ENCODE measurements at regions not wholly inside any gene's neighbourhood (a gene's known extent, or its start where the extent isn't known, plus 50 kb on each side); places are given as distances from the start of the nearest gene placed in this dataset.
A peak's percentile ranks its signal among the peaks of the same experiment; 100 is the strongest.

DNA sequence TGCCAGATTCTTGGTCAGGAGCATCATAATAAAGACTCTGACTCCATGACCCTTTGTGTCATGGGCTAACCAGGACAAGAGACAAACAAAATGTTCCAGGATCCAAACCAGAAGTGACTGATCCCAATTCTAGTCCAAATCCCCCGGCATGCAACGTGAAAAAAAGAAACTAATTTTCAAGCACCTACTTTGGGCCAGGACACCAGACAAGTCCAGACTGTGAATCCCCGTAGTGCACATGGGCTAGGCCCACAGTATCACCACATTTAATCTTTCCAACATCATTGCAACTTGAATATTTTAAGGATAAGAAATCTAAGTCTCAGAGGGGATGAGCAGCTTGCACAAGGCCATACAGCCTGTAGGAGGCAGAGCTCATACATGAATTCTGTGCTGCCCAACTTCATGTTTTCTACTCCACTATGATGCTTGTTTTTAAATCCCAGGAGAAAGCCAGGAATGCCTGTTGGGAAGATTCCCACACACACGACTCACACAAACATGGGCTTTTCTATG lies 365.7 kb downstream of the NPIPA8 start:
- TF ChIP-seq, protein P1, sequence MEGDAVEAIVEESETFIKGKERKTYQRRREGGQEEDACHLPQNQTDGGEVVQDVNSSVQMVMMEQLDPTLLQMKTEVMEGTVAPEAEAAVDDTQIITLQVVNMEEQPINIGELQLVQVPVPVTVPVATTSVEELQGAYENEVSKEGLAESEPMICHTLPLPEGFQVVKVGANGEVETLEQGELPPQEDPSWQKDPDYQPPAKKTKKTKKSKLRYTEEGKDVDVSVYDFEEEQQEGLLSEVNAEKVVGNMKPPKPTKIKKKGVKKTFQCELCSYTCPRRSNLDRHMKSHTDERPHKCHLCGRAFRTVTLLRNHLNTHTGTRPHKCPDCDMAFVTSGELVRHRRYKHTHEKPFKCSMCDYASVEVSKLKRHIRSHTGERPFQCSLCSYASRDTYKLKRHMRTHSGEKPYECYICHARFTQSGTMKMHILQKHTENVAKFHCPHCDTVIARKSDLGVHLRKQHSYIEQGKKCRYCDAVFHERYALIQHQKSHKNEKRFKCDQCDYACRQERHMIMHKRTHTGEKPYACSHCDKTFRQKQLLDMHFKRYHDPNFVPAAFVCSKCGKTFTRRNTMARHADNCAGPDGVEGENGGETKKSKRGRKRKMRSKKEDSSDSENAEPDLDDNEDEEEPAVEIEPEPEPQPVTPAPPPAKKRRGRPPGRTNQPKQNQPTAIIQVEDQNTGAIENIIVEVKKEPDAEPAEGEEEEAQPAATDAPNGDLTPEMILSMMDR (IDR thresholded peaks at IDR 0.05; ENCODE audit: low read depth, low read length, poor library complexity, severe bottlenecking) = peak; percentile 21
- no peak for TF ChIP-seq EZH2phosphoT487 (IDR thresholded peaks at IDR 0.05; ENCODE audit: borderline replicate concordance, low read length)
- H4K20me1 ChIP-seq (ENCODE audit: control insufficient read depth, insufficient read depth, low read depth, low read length) = no peaks in the 10 kb centered on the region
- no peak overlapping the region for H3K27ac ChIP-seq (ENCODE audit: low read depth, low read length)
- no peak overlapping the region for H3K4me2 ChIP-seq (ENCODE audit: low read length)
- H3K4me1 ChIP-seq (ENCODE audit: control insufficient read depth, low read length) = no peaks in the 10 kb centered on the region
- H3F3A ChIP-seq (ENCODE audit: control insufficient read depth, insufficient read depth) = no peaks in the 10 kb centered on the region
- H3K9me3 ChIP-seq (ENCODE audit: control insufficient read depth, insufficient read depth, low read length) = no peaks in the 10 kb centered on the region; the same call in 1 of the 2 replicates
- H3K79me2 ChIP-seq (ENCODE audit: control insufficient read depth, low read length) = no peaks in the 10 kb centered on the region
- H3K36me3 ChIP-seq (ENCODE audit: control insufficient read depth, low read length) = no peaks in the 10 kb centered on the region
- H3K9me2 ChIP-seq (replicated peaks; ENCODE audit: control insufficient read depth, low read length) = no peaks in the 10 kb centered on the region
- H3K4me3 ChIP-seq (ENCODE audit: low read length) = no peak overlapping the region
- no peaks in the 10 kb centered on the region for H3K27me3 ChIP-seq (ENCODE audit: control insufficient read depth, low read length)

DNA sequence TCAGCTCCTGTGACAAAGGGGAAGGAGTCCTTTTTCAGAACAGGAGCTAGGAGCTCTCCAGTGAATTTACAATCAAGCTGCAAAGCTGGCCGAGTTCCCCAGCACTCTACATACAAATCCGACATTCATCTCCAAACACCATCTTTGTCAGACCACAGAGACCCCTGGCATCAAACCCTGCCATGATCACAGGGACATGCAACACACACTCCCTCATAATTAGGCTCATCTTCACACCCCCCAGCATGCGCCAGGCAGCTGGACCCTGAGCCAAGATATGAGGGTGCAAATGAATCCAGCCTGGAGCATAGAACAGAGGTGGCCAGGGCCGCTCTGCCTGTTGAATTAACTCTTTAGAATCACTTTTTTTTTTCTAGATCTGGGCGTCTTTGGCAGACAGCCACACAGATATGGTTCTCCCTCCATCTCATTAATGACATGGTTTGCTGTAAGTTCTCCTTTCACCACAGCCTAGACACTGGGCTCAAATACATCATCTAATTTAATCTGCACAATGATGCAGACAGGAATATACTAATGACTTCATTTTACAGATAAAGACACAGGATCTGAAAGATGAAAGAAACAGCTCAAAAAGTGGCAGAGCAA lies 366.3 kb downstream of the NPIPA8 start:
- Histone ChIP-seq H3F3A (ENCODE audit: control insufficient read depth, insufficient read depth) (no peaks in the 10 kb centered on the region), H3K36me3 (ENCODE audit: control insufficient read depth, low read length) (no peaks in the 10 kb centered on the region), H3K27me3 (ENCODE audit: control insufficient read depth, low read length) (no peaks in the 10 kb centered on the region), H3K27ac (ENCODE audit: low read depth, low read length) (no peak overlapping the region), H3K4me2 (ENCODE audit: low read length) (no peak overlapping the region), H3K4me3 (ENCODE audit: low read length) (no peak overlapping the region), H3K4me1 (ENCODE audit: control insufficient read depth, low read length) (no peaks in the 10 kb centered on the region), H3K9me3 (ENCODE audit: control insufficient read depth, insufficient read depth, low read length) (no peaks in the 10 kb centered on the region; the same call in 1 of the 2 replicates), H4K20me1 (ENCODE audit: control insufficient read depth, insufficient read depth, low read depth, low read length) (no peaks in the 10 kb centered on the region), H3K79me2 (ENCODE audit: control insufficient read depth, low read length) (no peaks in the 10 kb centered on the region), H3K9me2 (replicated peaks; ENCODE audit: control insufficient read depth, low read length) (no peaks in the 10 kb centered on the region)
- TF ChIP-seq EZH2phosphoT487 (IDR thresholded peaks at IDR 0.05; ENCODE audit: borderline replicate concordance, low read length) = no peak
- TF ChIP-seq, protein P1 (IDR thresholded peaks at IDR 0.05; ENCODE audit: low read depth, low read length, poor library complexity, severe bottlenecking) = no peak

DNA sequence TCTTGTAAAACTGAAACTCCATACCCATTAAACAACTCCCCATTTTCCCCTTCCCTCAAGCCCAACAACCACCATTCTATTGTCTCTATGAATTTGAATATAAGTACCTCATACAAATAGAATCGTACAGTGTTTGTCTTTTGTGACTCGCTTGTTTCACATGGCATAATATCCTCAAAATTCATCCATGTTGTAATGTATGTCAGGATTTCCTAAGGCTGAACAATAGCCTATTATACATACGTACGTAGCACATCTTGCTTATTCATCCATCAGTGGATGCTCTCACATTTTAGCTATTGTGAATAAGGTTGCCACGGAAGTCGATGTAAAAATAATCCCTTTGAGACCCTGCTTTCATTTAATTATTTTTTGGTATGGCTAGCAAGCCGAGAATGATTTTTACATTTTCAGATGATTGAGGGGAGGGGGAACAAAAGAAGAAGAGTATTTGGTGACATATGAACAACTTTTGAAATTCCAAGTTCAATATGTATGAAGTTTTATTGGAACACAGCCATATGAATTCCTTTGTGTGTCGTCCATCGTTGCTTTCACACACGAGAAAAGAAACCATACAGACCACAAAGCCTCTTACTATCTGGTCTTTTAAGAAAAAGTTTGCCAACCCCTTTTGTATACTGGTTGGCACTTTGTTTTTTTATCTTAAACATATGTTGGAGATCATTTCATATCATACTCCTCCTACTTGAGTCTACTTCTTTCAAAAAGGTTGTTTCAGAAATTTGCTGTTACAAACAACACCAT lies 371.2 kb downstream of the NPIPA8 start:
- Histone ChIP-seq H3K9me2 (replicated peaks; ENCODE audit: control insufficient read depth, low read length) (no peaks in the 10 kb centered on the region), H3K27ac (ENCODE audit: low read depth, low read length) (no peak overlapping the region), H3F3A (ENCODE audit: control insufficient read depth, insufficient read depth) (no peaks in the 10 kb centered on the region), H3K79me2 (ENCODE audit: control insufficient read depth, low read length) (no peaks in the 10 kb centered on the region), H3K4me2 (ENCODE audit: low read length) (no peak overlapping the region), H3K4me3 (ENCODE audit: low read length) (no peak overlapping the region), H3K27me3 (ENCODE audit: control insufficient read depth, low read length) (no peaks in the 10 kb centered on the region), H3K36me3 (ENCODE audit: control insufficient read depth, low read length) (no peaks in the 10 kb centered on the region), H3K9me3 (ENCODE audit: control insufficient read depth, insufficient read depth, low read length) (no peaks in the 10 kb centered on the region; the same call in 1 of the 2 replicates), H4K20me1 (ENCODE audit: control insufficient read depth, insufficient read depth, low read depth, low read length) (no peaks in the 10 kb centered on the region), H3K4me1 (ENCODE audit: control insufficient read depth, low read length) (no peaks in the 10 kb centered on the region)
- TF ChIP-seq, protein P1 (IDR thresholded peaks at IDR 0.05; ENCODE audit: low read depth, low read length, poor library complexity, severe bottlenecking) = no peak
